H9 (cell line): ENCODE measurements at regions not wholly inside any gene's neighbourhood (a gene's known extent, or its start where the extent isn't known, plus 50 kb on each side); places are given as distances from the start of the nearest gene placed in this dataset.

Experiments used
- DNase-seq: peaks from one replicate; pipeline ENCODE4 v3.0.0-alpha.2; 2017
- H2AFZ ChIP-seq: one replicate; pipeline ENCODE4 v1.6.1; 2013; ENCODE audit warnings: mild to moderate bottlenecking, low read length, control low read depth, moderate library complexity
- H2AK5ac ChIP-seq: 2 replicates; pipeline ENCODE4 v1.6.1; 2013; ENCODE audit warnings: low read length, control low read depth, mixed read lengths; ENCODE audit not compliant: insufficient read length
- H2BK120ac ChIP-seq: one replicate; pipeline ENCODE4 v1.6.1; 2013; ENCODE audit warnings: low read depth, mild to moderate bottlenecking, low read length, control low read depth, inconsistent platforms; ENCODE audit not compliant: poor library complexity, severe bottlenecking
- H2BK12ac ChIP-seq: 2 replicates; pipeline ENCODE4 v1.6.1; 2013; ENCODE audit warnings: low read length, control low read depth, mixed read lengths, low read depth; ENCODE audit not compliant: insufficient read length
- H2BK15ac ChIP-seq: 2 replicates; pipeline ENCODE4 v1.6.1; 2013; ENCODE audit warnings: low read depth, low read length, control low read depth
- H2BK20ac ChIP-seq: one replicate; pipeline ENCODE4 v1.6.1; 2013; ENCODE audit warnings: low read depth, mild to moderate bottlenecking, low read length, control low read depth, inconsistent platforms; ENCODE audit not compliant: poor library complexity, severe bottlenecking
- H2BK5ac ChIP-seq: 2 replicates; pipeline ENCODE4 v1.6.1; 2013; ENCODE audit warnings: low read length, control low read depth, mixed read lengths; ENCODE audit not compliant: insufficient read length
- H3K14ac ChIP-seq: 2 replicates; pipeline ENCODE4 v1.6.1; 2013; ENCODE audit warnings: low read length, control low read depth; ENCODE audit not compliant: insufficient read depth
- H3K18ac ChIP-seq: 2 replicates; pipeline ENCODE4 v1.6.1; 2013; ENCODE audit warnings: low read depth, mild to moderate bottlenecking, mixed read lengths, low read length, control low read depth; ENCODE audit not compliant: insufficient read length
- H3K23ac ChIP-seq: 2 replicates; pipeline ENCODE4 v1.6.1; 2013; ENCODE audit warnings: low read length, control low read depth, mixed read lengths, low read depth; ENCODE audit not compliant: insufficient read length
- H3K23me2 ChIP-seq: 2 replicates; pipeline ENCODE4 v1.6.1; 2013; ENCODE audit warnings: low read depth, mild to moderate bottlenecking, mixed read lengths, low read length, control low read depth; ENCODE audit not compliant: insufficient read length, poor library complexity, severe bottlenecking
- H3K27ac ChIP-seq: 2 replicates; pipeline ENCODE4 v1.5.1; 2013; ENCODE audit warnings: low read length, control low read depth, mixed read lengths, low read depth; ENCODE audit not compliant: insufficient read length
- H3K27me3 ChIP-seq: 2 replicates; pipeline ENCODE4 v1.6.1; 2013; ENCODE audit warnings: low read length, control low read depth, inconsistent platforms; ENCODE audit not compliant: insufficient read depth
- H3K4ac ChIP-seq: 2 replicates; pipeline ENCODE4 v1.6.1; 2013; ENCODE audit warnings: low read depth, mild to moderate bottlenecking, control low read depth, inconsistent platforms, low read length, moderate library complexity
- H3K4me1 ChIP-seq: 2 replicates; pipeline ENCODE4 v1.6.1; 2013; ENCODE audit warnings: low read length, control low read depth, inconsistent platforms; ENCODE audit not compliant: insufficient read depth
- H3K4me2 ChIP-seq: 2 replicates; pipeline ENCODE4 v1.6.1; 2013; ENCODE audit warnings: low read length, control low read depth, mixed read lengths; ENCODE audit not compliant: insufficient read length, insufficient read depth
- H3K56ac ChIP-seq: 2 replicates; pipeline ENCODE4 v1.6.1; 2013; ENCODE audit warnings: low read depth, mild to moderate bottlenecking, mixed read lengths, low read length, control low read depth; ENCODE audit not compliant: insufficient read length
- H3K79me1 ChIP-seq: 2 replicates; pipeline ENCODE4 v1.6.1; 2013; ENCODE audit warnings: low read depth, mild to moderate bottlenecking, moderate library complexity, low read length, control low read depth, inconsistent platforms; ENCODE audit not compliant: insufficient read depth, poor library complexity, severe bottlenecking
- H3K79me2 ChIP-seq: 2 replicates; pipeline ENCODE4 v1.6.1; 2013; ENCODE audit warnings: low read length, control low read depth, inconsistent platforms; ENCODE audit not compliant: insufficient read depth
- H3K9ac ChIP-seq: 2 replicates; pipeline ENCODE4 v1.6.1; 2013; ENCODE audit warnings: low read length, control low read depth, mixed read lengths; ENCODE audit not compliant: insufficient read length; ENCODE audit errors: extremely low read depth
- H3K9me3 ChIP-seq: one replicate; pipeline ENCODE4 v1.6.1; 2013; ENCODE audit warnings: low read depth, low read length, inconsistent platforms; ENCODE audit not compliant: control insufficient read depth
- H3T11ph ChIP-seq: one replicate; pipeline ENCODE4 v1.6.1; 2013; ENCODE audit warnings: mild to moderate bottlenecking, low read length, control low read depth, inconsistent platforms
- H4K20me1 ChIP-seq: one replicate; pipeline ENCODE4 v1.6.1; 2013; ENCODE audit not compliant: control insufficient read depth, insufficient read length, insufficient read depth
- H4K5ac ChIP-seq: 2 replicates; pipeline ENCODE4 v1.6.1; 2013; ENCODE audit warnings: low read depth, mild to moderate bottlenecking, mixed read lengths, low read length, control low read depth; ENCODE audit not compliant: insufficient read length
- H4K8ac ChIP-seq: replicated peaks from 2 replicates; pipeline ENCODE4 v1.6.1; 2013; ENCODE audit warnings: low read length, control low read depth, mixed read lengths, low read depth; ENCODE audit not compliant: insufficient read length
- H4K91ac ChIP-seq: 2 replicates; pipeline ENCODE4 v1.6.1; 2013; ENCODE audit warnings: low read depth, mild to moderate bottlenecking, moderate library complexity, mixed read lengths, low read length, control low read depth; ENCODE audit not compliant: insufficient read length
- H3K27ac Mint-ChIP-seq, 3 experiments: 2 replicates in 2 of 3; 3 replicates in 1 of 3; pipeline ENCODE4 v1.8.0; 2020 to 2021; ENCODE audit warnings: mixed read lengths in 3 of 3, mild to moderate bottlenecking in 1 of 3, moderate library complexity in 1 of 3
- H3K27me3 Mint-ChIP-seq: 2 replicates; pipeline ENCODE4 v1.8.0; 2021; ENCODE audit warnings: low read depth, mild to moderate bottlenecking, moderate library complexity, mixed read lengths
- H3K36me3 Mint-ChIP-seq, 3 experiments: 2 replicates in 2 of 3; 3 replicates in 1 of 3; pipeline ENCODE4 v1.8.0; 2020 to 2021; ENCODE audit warnings: low read depth in 3 of 3, mixed read lengths in 3 of 3; ENCODE audit not compliant: insufficient read depth in 1 of 3
- H3K4me1 Mint-ChIP-seq, 2 experiments: 2 replicates each; pipeline ENCODE4 v1.8.0; 2020; ENCODE audit warnings: mixed read lengths in 2 of 2
- H3K4me3 Mint-ChIP-seq, 2 experiments: 2 replicates in 1 of 2; 3 replicates in 1 of 2; pipeline ENCODE4 v1.8.0; 2020 to 2021; ENCODE audit warnings: mild to moderate bottlenecking in 2 of 2, mixed read lengths in 2 of 2, moderate library complexity in 1 of 2
- H3K9me3 Mint-ChIP-seq, 2 experiments: 2 replicates in 1 of 2; 3 replicates in 1 of 2; pipeline ENCODE4 v1.8.0; 2020; ENCODE audit warnings: mild to moderate bottlenecking in 2 of 2, mixed read lengths in 2 of 2, moderate library complexity in 1 of 2
- WGBS: extraction: QIAGEN DNeasy Blood & Tissue Kit; methylation state at CpG from one replicate; pipeline ENCODE4 v1.1.7; 2013; ENCODE audit warnings: missing lambda C conversion rate, low lambda C conversion rate, mixed read lengths; ENCODE audit not compliant: insufficient read length; ENCODE audit errors: extremely low coverage; 5-methylcytosine and 5-hydroxymethylcytosine counted together
- TF ChIP-seq, protein P1 (sequence below): fragments of 200-600 bp; sonication (generic); conservative IDR thresholded peaks from 3 replicates; pipeline ENCODE4 v1.8.0; 2021; ENCODE audit warnings: antibody characterized with exemption, mild to moderate bottlenecking

DNA sequence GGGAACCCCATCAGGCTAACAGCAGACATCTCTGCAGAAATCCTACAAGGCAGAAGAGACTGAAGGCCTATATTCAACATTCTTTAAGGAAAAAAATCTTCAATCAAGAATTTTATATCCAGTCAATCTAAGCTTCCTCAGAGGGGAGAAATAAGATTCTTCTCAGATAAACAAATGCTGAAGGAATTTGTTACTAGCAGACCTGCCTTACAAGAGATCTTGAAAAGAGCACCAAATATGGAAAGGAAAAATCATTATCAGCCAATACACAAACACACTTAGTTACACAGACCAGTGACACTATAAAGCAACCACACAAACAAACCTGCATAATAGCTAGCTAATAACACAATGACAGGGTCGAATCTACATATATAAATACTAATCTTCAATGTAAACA lies 96.5 kb downstream of the SUCLG1 start:
- Histone ChIP-seq H3T11ph (no peak overlapping the region), H3K9me3 (no peaks in the 10 kb centered on the region), H4K91ac (no peak overlapping the region), H3K4me2 (no peak overlapping the region), H3K79me2 (no peaks in the 10 kb centered on the region), H2BK20ac (no peak overlapping the region), H3K27me3 (no peaks in the 10 kb centered on the region), H2AFZ (no peak overlapping the region), H3K4ac (no peak overlapping the region), H3K14ac (no peak overlapping the region), H3K79me1 (no peaks in the 10 kb centered on the region), H4K5ac (no peak overlapping the region), H2BK12ac (no peak overlapping the region), H3K27ac (no peak overlapping the region), H2BK5ac (no peak overlapping the region), H3K4me1 (no peaks in the 10 kb centered on the region), H4K20me1 (no peaks in the 10 kb centered on the region), H2BK120ac (no peak overlapping the region), H3K18ac (no peak overlapping the region), H3K56ac (no peak overlapping the region), H4K8ac (no peak overlapping the region), H2AK5ac (no peak overlapping the region), H2BK15ac (no peak overlapping the region), H3K9ac (no peak overlapping the region), H3K23ac (no peak overlapping the region), H3K23me2 (no peaks in the 10 kb centered on the region)
- no CpG with 5 or more reads among the region's 1 CpG for WGBS
- Mint-ChIP-seq H3K27me3 (no peaks in the 10 kb centered on the region), H3K9me3 (peaks cover 33 to 35% of the 10 kb centered on the region in 2 experiments), H3K27ac (no peak overlapping the region), H3K4me1 (no peaks in the 10 kb centered on the region), H3K4me3 (no peak overlapping the region), H3K36me3 (peaks cover 0 to 19% (median 2%) of the 10 kb centered on the region in 3 experiments; a peak in 5 of 7 replicates)
- TF ChIP-seq, protein P1, sequence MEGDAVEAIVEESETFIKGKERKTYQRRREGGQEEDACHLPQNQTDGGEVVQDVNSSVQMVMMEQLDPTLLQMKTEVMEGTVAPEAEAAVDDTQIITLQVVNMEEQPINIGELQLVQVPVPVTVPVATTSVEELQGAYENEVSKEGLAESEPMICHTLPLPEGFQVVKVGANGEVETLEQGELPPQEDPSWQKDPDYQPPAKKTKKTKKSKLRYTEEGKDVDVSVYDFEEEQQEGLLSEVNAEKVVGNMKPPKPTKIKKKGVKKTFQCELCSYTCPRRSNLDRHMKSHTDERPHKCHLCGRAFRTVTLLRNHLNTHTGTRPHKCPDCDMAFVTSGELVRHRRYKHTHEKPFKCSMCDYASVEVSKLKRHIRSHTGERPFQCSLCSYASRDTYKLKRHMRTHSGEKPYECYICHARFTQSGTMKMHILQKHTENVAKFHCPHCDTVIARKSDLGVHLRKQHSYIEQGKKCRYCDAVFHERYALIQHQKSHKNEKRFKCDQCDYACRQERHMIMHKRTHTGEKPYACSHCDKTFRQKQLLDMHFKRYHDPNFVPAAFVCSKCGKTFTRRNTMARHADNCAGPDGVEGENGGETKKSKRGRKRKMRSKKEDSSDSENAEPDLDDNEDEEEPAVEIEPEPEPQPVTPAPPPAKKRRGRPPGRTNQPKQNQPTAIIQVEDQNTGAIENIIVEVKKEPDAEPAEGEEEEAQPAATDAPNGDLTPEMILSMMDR = no peak
- DNase-seq = no peak
